ENCODE measurements at regions not wholly inside any gene's neighbourhood (a gene's known extent, or its start where the extent isn't known, plus 50 kb on each side); places are given as distances from the start of the nearest gene placed in this dataset.

GRCh38 chr13:19023115-19023514 is 158.5 kb downstream of the TUBA3C start:
- TF ChIP-seq EZH2 (IDR thresholded peaks at IDR 0.05; ENCODE audit: borderline replicate concordance, low read length) (no peak), CTCF (IDR thresholded peaks at IDR 0.05; ENCODE audit: low read length) (no peak)
- H3K27ac ChIP-seq (ENCODE audit: low read depth, low read length, poor library complexity, severe bottlenecking): no peak overlapping the region
- no peak overlapping the region for H3K9ac ChIP-seq (ENCODE audit: low read length)
- H3K9me2 ChIP-seq (ENCODE audit: low read depth, low read length): no peaks in the 10 kb centered on the region
- H2AFZ ChIP-seq (ENCODE audit: low read length): no peak overlapping the region
- H3K9me3 ChIP-seq (ENCODE audit: low read length): no peaks in the 10 kb centered on the region
- no peak overlapping the region for H3K4me2 ChIP-seq (ENCODE audit: low read length)
- no peaks in the 10 kb centered on the region for H4K20me1 ChIP-seq (ENCODE audit: insufficient read depth, low read length)
- no peaks in the 10 kb centered on the region for H3K4me1 ChIP-seq (ENCODE audit: insufficient read depth, low read length, severe bottlenecking)
- H3K27me3 ChIP-seq (ENCODE audit: insufficient read depth, low read length): no peaks in the 10 kb centered on the region
- H3K4me3 ChIP-seq (ENCODE audit: low read depth, low read length, poor library complexity, severe bottlenecking): no peak overlapping the region
- no peaks in the 10 kb centered on the region for H3K36me3 ChIP-seq (ENCODE audit: insufficient read depth, low read length)
- no peaks in the 10 kb centered on the region for H3K79me2 ChIP-seq (ENCODE audit: insufficient read depth, low read length)
- no peaks in the 10 kb centered on the region for H3F3A ChIP-seq (ENCODE audit: insufficient read depth, low read length)

- Histone ChIP-seq H4K20me1 (ENCODE audit: insufficient read depth, low read length) (no peaks in the 10 kb centered on the region), H3K79me2 (ENCODE audit: insufficient read depth, low read length) (no peaks in the 10 kb centered on the region), H3F3A (ENCODE audit: insufficient read depth, low read length) (no peaks in the 10 kb centered on the region), H3K4me2 (ENCODE audit: low read length) (no peak overlapping the region), H3K9me3 (ENCODE audit: low read length) (no peaks in the 10 kb centered on the region), H3K4me1 (ENCODE audit: insufficient read depth, low read length, severe bottlenecking) (no peaks in the 10 kb centered on the region), H2AFZ (ENCODE audit: low read length) (no peak overlapping the region), H3K9me2 (ENCODE audit: low read depth, low read length) (no peaks in the 10 kb centered on the region), H3K9ac (ENCODE audit: low read length) (no peak overlapping the region), H3K27ac (ENCODE audit: low read depth, low read length, poor library complexity, severe bottlenecking) (no peak overlapping the region), H3K36me3 (ENCODE audit: insufficient read depth, low read length) (no peaks in the 10 kb centered on the region), H3K27me3 (ENCODE audit: insufficient read depth, low read length) (no peaks in the 10 kb centered on the region), H3K4me3 (ENCODE audit: low read depth, low read length, poor library complexity, severe bottlenecking) (no peak overlapping the region)
- no peak for TF ChIP-seq EZH2 (IDR thresholded peaks at IDR 0.05; ENCODE audit: borderline replicate concordance, low read length)
- no peak for TF ChIP-seq CTCF (IDR thresholded peaks at IDR 0.05; ENCODE audit: low read length)
Observed at GRCh38 chr13:19020988-19021387, 160.6 kb downstream of the TUBA3C start.

- no peaks in the 10 kb centered on the region for H3K79me2 ChIP-seq (ENCODE audit: insufficient read depth, low read length)
- TF ChIP-seq CTCF (IDR thresholded peaks at IDR 0.05; ENCODE audit: low read length) (no peak), EZH2 (IDR thresholded peaks at IDR 0.05; ENCODE audit: borderline replicate concordance, low read length) (no peak)
- no peak overlapping the region for H3K9ac ChIP-seq (ENCODE audit: low read length)
- no peaks in the 10 kb centered on the region for H3K27me3 ChIP-seq (ENCODE audit: insufficient read depth, low read length)
- H3K9me3 ChIP-seq (ENCODE audit: low read length): no peaks in the 10 kb centered on the region
- no peak overlapping the region for H3K4me3 ChIP-seq (ENCODE audit: low read depth, low read length, poor library complexity, severe bottlenecking)
- H4K20me1 ChIP-seq (ENCODE audit: insufficient read depth, low read length): no peaks in the 10 kb centered on the region
- no peaks in the 10 kb centered on the region for H3K9me2 ChIP-seq (ENCODE audit: low read depth, low read length)
- H3K4me1 ChIP-seq (ENCODE audit: insufficient read depth, low read length, severe bottlenecking): no peaks in the 10 kb centered on the region
- H3K27ac ChIP-seq (ENCODE audit: low read depth, low read length, poor library complexity, severe bottlenecking): no peak overlapping the region
- no peak overlapping the region for H2AFZ ChIP-seq (ENCODE audit: low read length)
- no peak overlapping the region for H3K4me2 ChIP-seq (ENCODE audit: low read length)
- H3F3A ChIP-seq (ENCODE audit: insufficient read depth, low read length): no peaks in the 10 kb centered on the region
- H3K36me3 ChIP-seq (ENCODE audit: insufficient read depth, low read length): no peaks in the 10 kb centered on the region
Observed at GRCh38 chr13:18998389-18998788, 183.2 kb downstream of the TUBA3C start.
